GM19438 (cell line): ENCODE measurements at regions not wholly inside any gene's neighbourhood (a gene's known extent, or its start where the extent isn't known, plus 50 kb on each side); places are given as distances from the start of the nearest gene placed in this dataset.
"Not testable (repeated sequence)": the region's sequence is repeated elsewhere in the genome, so short reads cannot be mapped to it uniquely, and the experiment has no call there.

ENCODE experiments used
- ATAC-seq: cut with Tn5 transposase; IDR thresholded peaks from one replicate; pipeline ENCODE4 v1.9.1; 2021; ENCODE audit warnings: low read depth; ENCODE audit not compliant: unreplicated experiment

- no peak for ATAC-seq
These were observed 1413.0 kb upstream of the PRR20A start for GRCh38 chr13:55727683-55728082.

- ATAC-seq, result no peak
These were observed 1412.5 kb upstream of the PRR20A start for GRCh38 chr13:55728247-55728646.

GRCh38 chr13:55745828-55746227 lies 1394.9 kb upstream of the PRR20A start:
- no peak for ATAC-seq

- ATAC-seq, result no peak
These were observed 1378.7 kb upstream of the PRR20A start for GRCh38 chr13:55761986-55762385.

- no peak for ATAC-seq
These were observed 1363.1 kb upstream of the PRR20A start for GRCh38 chr13:55777612-55778011.

GRCh38 chr13:55783841-55784240 lies 1356.9 kb upstream of the PRR20A start:
- no peak for ATAC-seq

- ATAC-seq, result no peak
These were observed 1352.2 kb upstream of the PRR20A start for GRCh38 chr13:55788548-55788947.

- ATAC-seq, result no peak
These were observed 1348.0 kb upstream of the PRR20A start for GRCh38 chr13:55792544-55793193.

GRCh38 chr13:55815458-55816033 lies 1325.2 kb upstream of the PRR20A start:
- no peak for ATAC-seq

GRCh38 chr13:55816976-55817601 lies 1323.6 kb upstream of the PRR20A start:
- ATAC-seq, result no peak

- no peak for ATAC-seq
These were observed 1319.9 kb upstream of the PRR20A start for GRCh38 chr13:55820817-55821216.

- ATAC-seq, result no peak
These were observed 1271.1 kb upstream of the PRR20A start for GRCh38 chr13:55869648-55870047.

GRCh38 chr13:55887561-55887960 lies 1253.2 kb upstream of the PRR20A start:
- ATAC-seq, result no peak

GRCh38 chr13:55893540-55893939 lies 1247.2 kb upstream of the PRR20A start:
- no peak for ATAC-seq

- ATAC-seq, result no peak
These were observed 1203.5 kb upstream of the PRR20A start for GRCh38 chr13:55937180-55937579.

- ATAC-seq, result no peak
These were observed 1192.5 kb upstream of the PRR20A start for GRCh38 chr13:55948175-55948574.

GRCh38 chr13:55963934-55964333 lies 1176.8 kb upstream of the PRR20A start:
- ATAC-seq, result no peak

- ATAC-seq, result no peak
These were observed 1173.7 kb upstream of the PRR20A start for GRCh38 chr13:55967055-55967454.

- ATAC-seq, result no peak
These were observed 1163.3 kb upstream of the PRR20A start for GRCh38 chr13:55977436-55977835.

GRCh38 chr13:55981381-55981780 lies 1159.3 kb upstream of the PRR20A start:
- no peak for ATAC-seq

- not testable (repeated sequence) for ATAC-seq
These were observed 1156.7 kb upstream of the PRR20A start for GRCh38 chr13:55984026-55984425.

- ATAC-seq, result no peak
These were observed 1150.1 kb upstream of the PRR20A start for GRCh38 chr13:55990631-55991030.
